Tibial nerve (tissue), 3 donors: ENCODE measurements at regions not wholly inside any gene's neighbourhood (a gene's known extent, or its start where the extent isn't known, plus 50 kb on each side); places are given as distances from the start of the nearest gene placed in this dataset.

ENCODE experiments used
- CTCF ChIP-seq, 5 experiments: fragments of 200-600 bp in 3 of 5; fragments of 450-650 bp in 2 of 5; sonication (generic) in 3 of 5; IDR thresholded peaks; one replicate each; pipeline ENCODE4 v1.5.1; 2016 to 2019; ENCODE audit warnings: antibody characterized with exemption in 5 of 5, mild to moderate bottlenecking in 3 of 5, moderate library complexity in 2 of 5
- POLR2A ChIP-seq, 2 donors: fragments of 450-650 bp; IDR thresholded peaks; one replicate each; pipeline ENCODE4 v1.6.1; 2017; ENCODE audit warnings: antibody characterized with exemption in 2 of 2, mild to moderate bottlenecking in 2 of 2, moderate library complexity in 2 of 2

- no peak for TF ChIP-seq POLR2A (IDR thresholded peaks at IDR 0.05)
- no peak for TF ChIP-seq CTCF (IDR thresholded peaks at IDR 0.05)
These were observed 107.4 kb upstream of the CDH11 start for GRCh38 chr16:65229191-65229662.
